ENCODE measurements at regions not wholly inside any gene's neighbourhood (a gene's known extent, or its start where the extent isn't known, plus 50 kb on each side); places are given as distances from the start of the nearest gene placed in this dataset.

DNA sequence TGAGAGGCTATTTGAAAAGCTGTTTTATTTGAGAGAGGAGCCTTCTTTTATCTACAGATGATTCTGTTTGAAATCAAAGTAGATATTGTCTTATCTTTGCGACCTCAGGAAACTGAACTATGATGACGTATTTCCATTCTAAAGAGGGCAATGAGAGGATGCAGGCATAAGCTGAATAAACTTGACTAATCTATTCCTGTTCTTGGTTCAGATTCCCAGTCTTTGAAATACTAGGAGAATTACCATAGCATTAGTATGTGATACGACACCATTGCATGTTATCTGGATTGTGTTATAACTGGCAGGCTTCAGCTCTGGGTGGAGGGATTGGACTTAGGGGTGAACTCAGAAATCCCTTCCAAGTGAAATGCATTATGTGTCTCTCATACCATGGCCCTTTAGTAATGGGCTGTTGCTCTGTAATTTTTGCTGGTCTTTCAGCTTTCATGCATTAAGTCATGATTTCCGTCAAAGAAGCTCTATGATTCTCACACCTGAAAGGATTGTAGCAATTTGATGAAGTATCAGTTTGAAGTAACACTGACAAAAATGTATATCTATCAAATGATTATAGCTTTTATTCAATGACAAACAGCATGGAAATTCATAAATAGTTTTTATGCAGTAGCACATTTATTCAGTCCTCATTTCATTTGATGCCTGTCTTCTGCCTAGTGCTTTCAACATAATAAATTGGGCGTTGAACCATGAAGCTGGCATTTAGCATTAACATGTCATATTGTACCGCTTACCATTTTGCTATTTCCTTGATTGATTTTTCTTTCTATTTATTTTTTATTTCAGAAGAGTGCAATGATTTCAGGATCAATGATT is 138.4 kb upstream of the SPACA1 start:
- Histone ChIP-seq H3K4me3 (ENCODE audit: low read length) (no peak overlapping the region), H3K27ac (ENCODE audit: low read depth, low read length) (no peak overlapping the region), H3K9me3 (ENCODE audit: insufficient read depth, low read depth, low read length) (no peaks in the 10 kb centered on the region), H3K4me1 (ENCODE audit: insufficient read depth, low read length) (peaks cover 40% of the 10 kb centered on the region), H3K36me3 (ENCODE audit: insufficient read depth, low read length) (no peaks in the 10 kb centered on the region), H3K27me3 (ENCODE audit: insufficient read depth, low read length) (no peaks in the 10 kb centered on the region), H3K9ac (ENCODE audit: low read depth, low read length) (no peak overlapping the region)
- WGBS: 97% methylated on average over 6 of the region's 6 CpGs

- Histone ChIP-seq H3K4me3 (ENCODE audit: low read length) (no peak overlapping the region), H3K27ac (ENCODE audit: low read depth, low read length) (no peak overlapping the region), H3K36me3 (ENCODE audit: insufficient read depth, low read length) (no peaks in the 10 kb centered on the region), H3K4me1 (ENCODE audit: insufficient read depth, low read length) (peaks cover 50% of the 10 kb centered on the region), H3K9ac (ENCODE audit: low read depth, low read length) (no peak overlapping the region), H3K9me3 (ENCODE audit: insufficient read depth, low read depth, low read length) (no peaks in the 10 kb centered on the region), H3K27me3 (ENCODE audit: insufficient read depth, low read length) (no peaks in the 10 kb centered on the region)
- WGBS: 67% methylated on average over 1 of the region's 2 CpGs
Measured at GRCh38 chr6:87907521-87907920, 140.1 kb upstream of the SPACA1 start.

- 88% methylated on average over 2 of the region's 2 CpGs for WGBS
- Histone ChIP-seq H3K27ac (ENCODE audit: low read depth, low read length) (no peak overlapping the region), H3K27me3 (ENCODE audit: insufficient read depth, low read length) (no peaks in the 10 kb centered on the region), H3K4me3 (ENCODE audit: low read length) (no peak overlapping the region), H3K4me1 (ENCODE audit: insufficient read depth, low read length) (peaks cover 51% of the 10 kb centered on the region), H3K9me3 (ENCODE audit: insufficient read depth, low read depth, low read length) (no peaks in the 10 kb centered on the region), H3K9ac (ENCODE audit: low read depth, low read length) (no peak overlapping the region), H3K36me3 (ENCODE audit: insufficient read depth, low read length) (no peaks in the 10 kb centered on the region)
Measured at GRCh38 chr6:87905101-87905641, 142.5 kb upstream of the SPACA1 start.

DNA sequence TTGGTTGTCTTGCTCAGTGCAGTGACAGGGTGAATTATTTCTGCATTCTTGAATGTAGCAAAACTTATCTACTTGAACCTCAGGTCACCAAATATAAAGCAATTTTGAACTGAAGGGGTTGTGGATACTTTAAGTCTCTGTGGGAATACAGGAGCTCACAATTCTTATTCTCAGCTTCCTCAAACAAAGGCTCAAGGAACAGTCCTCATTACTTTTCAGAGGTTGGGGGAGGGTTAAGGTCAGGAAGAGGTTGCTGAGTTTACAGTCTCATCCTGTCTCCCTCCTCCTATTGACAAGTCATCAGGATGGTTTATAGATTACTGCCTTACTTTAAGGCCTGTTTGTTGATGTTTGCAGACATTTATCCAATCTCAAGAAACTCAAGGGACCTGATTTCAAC is 143.6 kb upstream of the SPACA1 start:
- Histone ChIP-seq H3K9ac (ENCODE audit: low read depth, low read length) (peak overlapping the region; percentile 33; the same call in 1 of the 2 replicates), H3K4me1 (ENCODE audit: insufficient read depth, low read length) (peaks cover 51% of the 10 kb centered on the region), H3K27ac (ENCODE audit: low read depth, low read length) (peak overlapping the region; percentile 54; the same call in 1 of the 2 replicates), H3K27me3 (ENCODE audit: insufficient read depth, low read length) (no peaks in the 10 kb centered on the region), H3K4me3 (ENCODE audit: low read length) (no peak overlapping the region; the same call in 1 of the 2 replicates), H3K9me3 (ENCODE audit: insufficient read depth, low read depth, low read length) (no peaks in the 10 kb centered on the region), H3K36me3 (ENCODE audit: insufficient read depth, low read length) (no peaks in the 10 kb centered on the region)

GRCh38 chr6:87903323-87903722 is 144.3 kb upstream of the SPACA1 start:
- Histone ChIP-seq H3K27ac (ENCODE audit: low read depth, low read length) (peak overlapping the region; percentile 54; the same call in 1 of the 2 replicates), H3K9ac (ENCODE audit: low read depth, low read length) (no peak overlapping the region), H3K9me3 (ENCODE audit: insufficient read depth, low read depth, low read length) (no peaks in the 10 kb centered on the region), H3K4me3 (ENCODE audit: low read length) (no peak overlapping the region), H3K27me3 (ENCODE audit: insufficient read depth, low read length) (no peaks in the 10 kb centered on the region), H3K4me1 (ENCODE audit: insufficient read depth, low read length) (peaks cover 51% of the 10 kb centered on the region), H3K36me3 (ENCODE audit: insufficient read depth, low read length) (no peaks in the 10 kb centered on the region)
- WGBS: 89% methylated on average over 12 of the region's 12 CpGs

GRCh38 chr6:87902383-87902782 is 145.3 kb upstream of the SPACA1 start:
- Histone ChIP-seq H3K36me3 (ENCODE audit: insufficient read depth, low read length) (no peaks in the 10 kb centered on the region), H3K4me1 (ENCODE audit: insufficient read depth, low read length) (peaks cover 50% of the 10 kb centered on the region), H3K9me3 (ENCODE audit: insufficient read depth, low read depth, low read length) (no peaks in the 10 kb centered on the region), H3K4me3 (ENCODE audit: low read length) (no peak overlapping the region), H3K27me3 (ENCODE audit: insufficient read depth, low read length) (no peaks in the 10 kb centered on the region; the same call in 1 of the 2 replicates), H3K9ac (ENCODE audit: low read depth, low read length) (no peak overlapping the region), H3K27ac (ENCODE audit: low read depth, low read length) (no peak overlapping the region)

- WGBS: 95% methylated on average over 1 of the region's 1 CpG
- no peak overlapping the region for H3K9ac ChIP-seq (ENCODE audit: low read depth, low read length)
- H3K27me3 ChIP-seq (ENCODE audit: insufficient read depth, low read length): no peaks in the 10 kb centered on the region; the same call in 1 of the 2 replicates
- H3K4me3 ChIP-seq (ENCODE audit: low read length): no peak overlapping the region
- H3K36me3 ChIP-seq (ENCODE audit: insufficient read depth, low read length): no peaks in the 10 kb centered on the region
- H3K4me1 ChIP-seq (ENCODE audit: insufficient read depth, low read length): peaks cover 48% of the 10 kb centered on the region
- H3K9me3 ChIP-seq (ENCODE audit: insufficient read depth, low read depth, low read length): no peaks in the 10 kb centered on the region
- H3K27ac ChIP-seq (ENCODE audit: low read depth, low read length): no peak overlapping the region
Measured at GRCh38 chr6:87901613-87902012, 146.0 kb upstream of the SPACA1 start.

GRCh38 chr6:87900160-87900698 is 147.4 kb upstream of the SPACA1 start:
- Histone ChIP-seq H3K4me1 (ENCODE audit: insufficient read depth, low read length) (peaks cover 35% of the 10 kb centered on the region), H3K9ac (ENCODE audit: low read depth, low read length) (no peak overlapping the region), H3K9me3 (ENCODE audit: insufficient read depth, low read depth, low read length) (no peaks in the 10 kb centered on the region), H3K27ac (ENCODE audit: low read depth, low read length) (no peak overlapping the region), H3K27me3 (ENCODE audit: insufficient read depth, low read length) (no peaks in the 10 kb centered on the region; the same call in 1 of the 2 replicates), H3K4me3 (ENCODE audit: low read length) (no peak overlapping the region), H3K36me3 (ENCODE audit: insufficient read depth, low read length) (no peaks in the 10 kb centered on the region)
- 93% methylated on average over 6 of the region's 6 CpGs for WGBS

DNA sequence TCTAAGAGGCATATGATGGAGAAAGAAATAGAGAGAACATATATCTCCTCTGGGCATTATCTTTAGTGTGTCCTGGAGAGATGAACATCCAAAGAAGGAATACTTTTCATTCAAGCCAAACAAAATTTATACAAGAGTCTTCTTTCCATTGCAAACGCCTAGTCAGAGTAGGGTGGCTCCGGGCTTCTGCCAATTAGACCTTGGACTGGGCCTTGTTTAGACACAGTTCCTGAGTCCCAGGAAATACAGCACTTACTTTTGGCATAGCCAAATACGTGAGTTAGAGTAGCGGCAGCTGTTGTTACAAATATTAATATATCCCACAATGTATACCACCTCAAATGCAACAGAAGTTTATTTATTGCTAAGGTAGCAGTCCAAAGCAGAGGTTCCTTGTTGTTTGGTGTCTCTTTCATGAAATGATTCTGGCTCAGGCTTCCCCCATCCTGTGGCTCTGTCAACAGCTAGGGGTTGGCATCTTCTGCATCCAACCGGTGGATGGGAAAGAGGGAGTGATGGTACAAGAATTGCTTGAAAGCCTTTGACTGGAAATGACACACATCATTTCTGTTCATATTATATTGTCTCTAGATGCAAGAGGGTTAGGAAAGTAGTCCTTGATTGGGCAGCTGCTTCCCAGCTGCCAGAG is 148.0 kb upstream of the SPACA1 start:
- Histone ChIP-seq H3K27ac (ENCODE audit: low read depth, low read length) (no peak overlapping the region), H3K9ac (ENCODE audit: low read depth, low read length) (no peak overlapping the region), H3K36me3 (ENCODE audit: insufficient read depth, low read length) (no peaks in the 10 kb centered on the region), H3K4me3 (ENCODE audit: low read length) (no peak overlapping the region), H3K27me3 (ENCODE audit: insufficient read depth, low read length) (no peaks in the 10 kb centered on the region; the same call in 1 of the 2 replicates), H3K9me3 (ENCODE audit: insufficient read depth, low read depth, low read length) (no peaks in the 10 kb centered on the region), H3K4me1 (ENCODE audit: insufficient read depth, low read length) (peaks cover 29% of the 10 kb centered on the region)
- WGBS: 99% methylated on average over 5 of the region's 5 CpGs

GRCh38 chr6:87897663-87898062 is 150.0 kb upstream of the SPACA1 start:
- WGBS: 91% methylated on average over 3 of the region's 3 CpGs
- no peaks in the 10 kb centered on the region for H3K9me3 ChIP-seq (ENCODE audit: insufficient read depth, low read depth, low read length)
- no peaks in the 10 kb centered on the region for H3K36me3 ChIP-seq (ENCODE audit: insufficient read depth, low read length)
- no peak overlapping the region for H3K27ac ChIP-seq (ENCODE audit: low read depth, low read length)
- H3K4me1 ChIP-seq (ENCODE audit: insufficient read depth, low read length): peaks cover 10% of the 10 kb centered on the region; the same call in 1 of the 2 replicates
- H3K9ac ChIP-seq (ENCODE audit: low read depth, low read length): no peak overlapping the region
- H3K4me3 ChIP-seq (ENCODE audit: low read length): no peak overlapping the region
- H3K27me3 ChIP-seq (ENCODE audit: insufficient read depth, low read length): no peaks in the 10 kb centered on the region; the same call in 1 of the 2 replicates

GRCh38 chr6:87897013-87897412 is 150.6 kb upstream of the SPACA1 start:
- Histone ChIP-seq H3K9me3 (ENCODE audit: insufficient read depth, low read depth, low read length) (no peaks in the 10 kb centered on the region), H3K9ac (ENCODE audit: low read depth, low read length) (no peak overlapping the region), H3K36me3 (ENCODE audit: insufficient read depth, low read length) (no peaks in the 10 kb centered on the region), H3K27me3 (ENCODE audit: insufficient read depth, low read length) (no peaks in the 10 kb centered on the region; the same call in 1 of the 2 replicates), H3K4me1 (ENCODE audit: insufficient read depth, low read length) (peaks cover 7% of the 10 kb centered on the region; the same call in 1 of the 2 replicates), H3K4me3 (ENCODE audit: low read length) (no peak overlapping the region), H3K27ac (ENCODE audit: low read depth, low read length) (no peak overlapping the region)

Data from HUES64 (cell line).